Ishikawa (cell line): ENCODE measurements at regions not wholly inside any gene's neighbourhood (a gene's known extent, or its start where the extent isn't known, plus 50 kb on each side); places are given as distances from the start of the nearest gene placed in this dataset.

ENCODE experiments used
- EGR1 ChIP-seq: IDR thresholded peaks from 2 replicates; pipeline ENCODE4 v1.6.1; 2012
- FOXM1 ChIP-seq: IDR thresholded peaks from 2 replicates; pipeline ENCODE4 v1.6.1; 2012; ENCODE audit warnings: low read depth, borderline replicate concordance
- TAF1 ChIP-seq: IDR thresholded peaks from 2 replicates; pipeline ENCODE4 v1.6.1; 2012; ENCODE audit warnings: low read depth, mild to moderate bottlenecking

DNA sequence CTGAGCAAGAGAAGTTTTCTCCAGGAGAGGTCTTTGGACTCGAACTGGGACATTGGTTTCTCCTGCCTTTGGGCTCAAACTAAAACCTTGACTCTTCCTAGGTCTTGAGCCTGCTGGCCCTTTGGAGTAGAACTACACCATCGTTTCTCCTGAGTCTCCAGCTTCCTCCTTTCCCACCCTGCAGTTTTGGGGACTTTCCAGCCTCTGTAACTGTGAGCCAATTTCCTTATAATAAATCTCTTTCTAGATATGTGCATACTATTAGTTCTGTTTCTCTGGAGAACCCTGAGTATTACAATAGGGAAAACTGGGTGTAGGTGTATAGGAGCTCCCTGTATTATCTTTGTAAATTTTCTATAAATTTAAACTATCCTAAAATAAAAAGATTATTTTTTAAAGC is 219.8 kb upstream of the AGAP1 start:
- no peak for TF ChIP-seq EGR1
- no peak for TF ChIP-seq TAF1
- no peak for TF ChIP-seq FOXM1
